GM06990 (cell line): ENCODE measurements at regions not wholly inside any gene's neighbourhood (a gene's known extent, or its start where the extent isn't known, plus 50 kb on each side); places are given as distances from the start of the nearest gene placed in this dataset.
A peak's percentile ranks its signal among the peaks of the same experiment; 100 is the strongest.
"Not testable (repeated sequence)": the region's sequence is repeated elsewhere in the genome, so short reads cannot be mapped to it uniquely, and the experiment has no call there.

Experiments used
- DNase-seq: peaks from one replicate; pipeline ENCODE4 v3.0.0-alpha.2; 2011; ENCODE audit not compliant: insufficient read length; ENCODE audit errors: extremely low read depth
- H3K27me3 ChIP-seq: replicated peaks from 2 replicates; pipeline ENCODE4 v1.6.0; 2011; ENCODE audit warnings: low read length; ENCODE audit not compliant: control insufficient read depth, insufficient read depth
- H3K36me3 ChIP-seq: 2 replicates; pipeline ENCODE4 v1.5.1; 2011; ENCODE audit warnings: low read length; ENCODE audit not compliant: control insufficient read depth, insufficient read depth
- H3K4me3 ChIP-seq: replicated peaks from 2 replicates; pipeline ENCODE4 v1.5.1; 2011; ENCODE audit warnings: low read depth, mild to moderate bottlenecking, control low read depth, low read length
- CTCF ChIP-seq: IDR thresholded peaks from 2 replicates; pipeline ENCODE4 v1.5.1; 2011; ENCODE audit warnings: low read length, control low read depth, mild to moderate bottlenecking, inconsistent platforms; ENCODE audit not compliant: insufficient read depth, poor library complexity, severe bottlenecking

GRCh38 chr5:174937201-174938123 lies 213.1 kb downstream of the MSX2 start:
- no peak for TF ChIP-seq CTCF
- H3K4me3 ChIP-seq = no peak overlapping the region
- no peaks in the 10 kb centered on the region for H3K36me3 ChIP-seq
- no peaks in the 10 kb centered on the region; the same call in 1 of the 2 replicates for H3K27me3 ChIP-seq
- no peak for DNase-seq

- no peak overlapping the region for H3K4me3 ChIP-seq
- H3K27me3 ChIP-seq = no peaks in the 10 kb centered on the region; the same call in 1 of the 2 replicates
- no peaks in the 10 kb centered on the region for H3K36me3 ChIP-seq
- DNase-seq = no peak
- peak; percentile 88 for TF ChIP-seq CTCF
Measured at GRCh38 chr5:174935854-174936474, 211.6 kb downstream of the MSX2 start.

DNA sequence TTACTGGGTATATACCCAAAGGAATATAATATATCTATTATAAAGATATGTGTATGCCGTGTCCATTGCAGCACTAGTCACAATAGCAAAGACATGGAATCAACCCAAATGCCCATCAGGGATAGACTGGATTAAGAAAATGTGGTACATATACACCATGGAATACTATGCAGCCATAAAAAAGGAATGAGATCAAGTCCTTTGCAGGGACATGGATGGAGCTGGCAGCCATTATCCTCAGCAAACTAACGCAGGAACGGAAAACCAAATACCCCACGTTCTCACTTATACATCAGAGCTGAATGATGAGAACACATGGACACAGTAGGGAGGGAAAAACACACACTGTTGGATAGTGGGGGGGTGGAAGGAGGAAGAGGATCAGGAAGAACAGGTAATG lies 206.7 kb downstream of the MSX2 start:
- H3K27me3 ChIP-seq, H3K4me3 ChIP-seq, DNase-seq, H3K36me3 ChIP-seq: not testable (repeated sequence)

GRCh38 chr5:174925586-174925985 lies 201.2 kb downstream of the MSX2 start:
- Histone ChIP-seq H3K36me3 (no peaks in the 10 kb centered on the region), H3K4me3 (no peak overlapping the region), H3K27me3 (no peaks in the 10 kb centered on the region)
- no peak for DNase-seq
- TF ChIP-seq CTCF = no peak

DNA sequence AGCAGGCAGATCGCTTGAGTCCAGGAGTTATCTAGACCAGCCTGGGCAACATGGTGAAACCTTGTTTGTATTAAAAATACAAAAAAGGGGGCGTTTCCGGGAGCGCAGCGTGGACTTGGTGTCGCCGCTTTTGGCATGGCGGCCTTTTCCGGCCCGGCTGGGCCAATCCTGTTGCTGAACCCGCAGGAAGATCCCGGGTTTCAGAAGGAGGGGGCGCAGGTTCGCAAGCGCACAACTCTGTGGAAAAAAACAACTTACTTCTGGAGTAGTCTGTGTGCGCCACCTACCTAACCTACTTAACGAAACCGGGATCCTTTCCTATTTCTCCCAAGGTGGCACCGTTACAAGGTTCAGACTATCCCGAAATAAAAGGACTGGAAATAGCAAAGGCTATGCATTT lies 198.6 kb downstream of the MSX2 start:
- Histone ChIP-seq H3K36me3 (no peaks in the 10 kb centered on the region), H3K4me3 (no peak overlapping the region), H3K27me3 (no peaks in the 10 kb centered on the region)
- no peak for TF ChIP-seq CTCF
- no peak for DNase-seq

DNA sequence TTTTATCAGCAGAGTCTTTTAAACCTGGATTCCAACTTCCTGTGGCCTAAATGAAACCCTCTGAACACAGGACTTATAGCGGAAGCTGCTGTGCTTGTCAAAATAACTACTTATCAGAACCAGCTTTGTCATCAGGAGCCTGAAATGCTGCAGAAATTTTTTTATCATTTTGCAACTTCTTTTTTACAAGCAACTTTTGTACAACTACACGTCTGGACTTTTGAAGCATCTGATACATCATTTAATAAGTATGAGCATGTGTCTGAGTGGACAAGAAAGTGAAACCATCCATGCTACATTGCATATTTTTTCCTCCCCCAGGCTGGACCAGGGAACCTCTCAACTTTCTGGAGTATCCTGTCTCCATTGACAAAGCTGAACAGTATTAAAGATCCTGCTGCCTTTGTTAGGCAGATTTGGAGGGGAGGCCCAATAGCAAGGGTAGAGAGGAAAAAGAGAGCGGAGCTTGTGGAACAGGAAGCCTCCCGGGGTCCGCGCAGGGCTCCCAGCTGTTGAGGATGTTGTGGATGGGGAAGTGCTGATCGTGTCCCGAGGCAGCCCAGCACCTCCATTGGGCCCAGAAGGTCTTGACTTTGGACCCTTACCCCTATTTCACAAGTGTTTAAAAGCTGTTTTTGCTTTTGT lies 196.6 kb downstream of the MSX2 start:
- no peak for TF ChIP-seq CTCF
- Histone ChIP-seq H3K27me3 (no peaks in the 10 kb centered on the region), H3K4me3 (no peak overlapping the region), H3K36me3 (no peaks in the 10 kb centered on the region)
- no peak for DNase-seq
